B cell (primary cell): ENCODE measurements at regions not wholly inside any gene's neighbourhood (a gene's known extent, or its start where the extent isn't known, plus 50 kb on each side); places are given as distances from the start of the nearest gene placed in this dataset.
"Not testable (repeated sequence)": the region's sequence is repeated elsewhere in the genome, so short reads cannot be mapped to it uniquely, and the experiment has no call there.

Experiments
- ATAC-seq: fragments of 200-7000 bp; cut with Tn5 transposase; one replicate; pipeline ENCODE4 v1.10.0; 2021; ENCODE audit warnings: low read depth, mild to moderate bottlenecking, moderate number of reproducible peaks, moderate library complexity
- CTCF ChIA-PET: fragments of 350-600 bp; sonication (Branson Sonifier 250); formaldehyde crosslinking; loops from one replicate; lab custom pipeline; 2021; ENCODE audit warnings: antibody characterized with exemption, inconsistent platforms; lab: Charles Lee
- POLR2A ChIA-PET: fragments of 350-600 bp; sonication (Branson Sonifier 250); formaldehyde crosslinking; loops from one replicate; lab custom pipeline; 2021; ENCODE audit warnings: antibody characterized with exemption; lab: Charles Lee
- DNase-seq: peaks from one replicate; pipeline ENCODE4 v3.0.0; 2013
- H2AFZ ChIP-seq: 2 replicates; pipeline ENCODE4 v1.6.1; 2012; ENCODE audit warnings: mild to moderate bottlenecking, low read depth, low read length; ENCODE audit not compliant: insufficient read depth, poor library complexity, severe bottlenecking
- H3K27ac ChIP-seq, 2 donors: 1 replicate in 1 of 2; 2 replicates in 1 of 2; pipeline ENCODE4 v1.5.1; 2012 to 2013; ENCODE audit warnings: low read length in 2 of 2, mild to moderate bottlenecking in 2 of 2, moderate library complexity in 1 of 2
- H3K27me3 ChIP-seq, 4 experiments: fragments of 200-600 bp in 1 of 4; sonication (generic) in 1 of 4; replicated peaks in 1 of 4; 1 replicate in 2 of 4; 2 replicates in 2 of 4; pipeline versions ENCODE4 v1.6.1 to v1.7.0; 2013 to 2016; ENCODE audit warnings: low read length in 3 of 4, mild to moderate bottlenecking in 2 of 4, mixed read lengths in 1 of 4, moderate library complexity in 1 of 4; ENCODE audit not compliant: insufficient read depth in 4 of 4, control insufficient read depth in 3 of 4; ENCODE audit errors: control extremely low read depth in 1 of 4
- H3K36me3 ChIP-seq, 2 experiments: replicated peaks in 1 of 2; 1 replicate in 1 of 2; 2 replicates in 1 of 2; pipeline versions ENCODE4 v1.6.1 to v1.7.1; 2013; ENCODE audit warnings: low read length in 1 of 2; ENCODE audit not compliant: insufficient read depth in 2 of 2, control insufficient read depth in 1 of 2; ENCODE audit errors: control extremely low read depth in 1 of 2, extremely low read depth in 1 of 2
- H3K4me1 ChIP-seq, 2 donors: fragments of 200-600 bp in 1 of 2; sonication (generic) in 1 of 2; 1 replicate in 1 of 2; 2 replicates in 1 of 2; pipeline versions ENCODE4 v1.5.1 to v1.6.1; 2013 to 2017; ENCODE audit warnings: low read length in 2 of 2; ENCODE audit not compliant: control insufficient read depth in 2 of 2, insufficient read depth in 2 of 2
- H3K4me2 ChIP-seq: replicated peaks from 2 replicates; pipeline ENCODE3; 2012; ENCODE audit warnings: mild to moderate bottlenecking, low read depth, low read length; ENCODE audit not compliant: poor library complexity, severe bottlenecking
- H3K4me3 ChIP-seq, 5 experiments: fragments of 200-600 bp in 1 of 5; sonication (generic) in 1 of 5; 1 replicate in 3 of 5; 2 replicates in 2 of 5; pipeline versions ENCODE4 v1.5.1 to v1.7.0; 2011 to 2016; ENCODE audit warnings: low read length in 4 of 5, mild to moderate bottlenecking in 4 of 5, low read depth in 2 of 5, control low read depth in 1 of 5, moderate library complexity in 1 of 5; ENCODE audit not compliant: insufficient read depth in 1 of 5; ENCODE audit errors: control extremely low read depth in 1 of 5, extremely low read depth in 1 of 5
- H3K79me2 ChIP-seq: fragments of 200-600 bp; sonication (generic); one replicate; pipeline ENCODE4 v1.6.0; 2016; ENCODE audit warnings: low read length; ENCODE audit not compliant: control insufficient read depth, insufficient read depth
- H3K9ac ChIP-seq: fragments of 200-600 bp; sonication (generic); 2 replicates; pipeline ENCODE4 v1.6.1; 2017; ENCODE audit warnings: mild to moderate bottlenecking, low read length, moderate library complexity
- H3K9me3 ChIP-seq, 3 donors: one replicate each; pipeline versions ENCODE4 v1.6.1 to v1.7.1; 2013; ENCODE audit warnings: low read length in 2 of 3; ENCODE audit not compliant: control insufficient read depth in 2 of 3, insufficient read depth in 1 of 3; ENCODE audit errors: control extremely low read depth in 1 of 3
- H4K20me1 ChIP-seq: 2 replicates; pipeline ENCODE4 v1.6.0; 2012; ENCODE audit warnings: mild to moderate bottlenecking, low read length; ENCODE audit not compliant: insufficient read depth, control insufficient read depth, poor library complexity, severe bottlenecking
- H3K27ac Mint-ChIP-seq: one replicate; pipeline ENCODE4 v1.8.0; 2021; ENCODE audit warnings: mixed read lengths
- H3K27me3 Mint-ChIP-seq: one replicate; pipeline ENCODE4 v1.8.0; 2021; ENCODE audit warnings: mixed read lengths
- H3K4me1 Mint-ChIP-seq: one replicate; pipeline ENCODE4 v1.8.0; 2021; ENCODE audit warnings: mixed read lengths
- H3K4me3 Mint-ChIP-seq: one replicate; pipeline ENCODE4 v1.8.0; 2021; ENCODE audit warnings: mixed read lengths
- H3K9me3 Mint-ChIP-seq: one replicate; pipeline ENCODE4 v1.8.0; 2022; ENCODE audit warnings: mixed read lengths; ENCODE audit not compliant: insufficient read depth
- EZH2 ChIP-seq: IDR thresholded peaks from 2 replicates; pipeline ENCODE4 v1.6.1; 2012; ENCODE audit warnings: borderline replicate concordance, low read depth, mild to moderate bottlenecking, moderate library complexity, low read length; ENCODE audit not compliant: insufficient read depth, poor library complexity, severe bottlenecking
- WGBS: methylation state at CpG from one replicate; pipeline ENCODE4 v1.1.5; 2013; ENCODE audit warnings: missing lambda C conversion rate; ENCODE audit not compliant: insufficient coverage; 5-methylcytosine and 5-hydroxymethylcytosine counted together
- intact Hi-C: fragments of 100-400 bp; cut with micrococcal nuclease; formaldehyde crosslinking; loops from one replicate; pipeline ENCODE4 v1.10.0; 2022
- TF ChIP-seq, protein P1 (sequence below): fragments of 200-600 bp; IDR thresholded peaks from one replicate; pipeline ENCODE4 v1.8.0; 2022; ENCODE audit warnings: antibody characterized with exemption, mild to moderate bottlenecking

GRCh38 chr11:119567688-119568582, 145.0 kb upstream of the THY1 start:
- intact Hi-C loops, result no loop called here
- POLR2A ChIA-PET, result no interaction called here
- no peak for ATAC-seq
- Mint-ChIP-seq H3K9me3 (peaks cover 8% of the 10 kb centered on the region), H3K4me1 (no peaks in the 10 kb centered on the region), H3K4me3 (no peak overlapping the region), H3K27me3 (peaks cover 5% of the 10 kb centered on the region), H3K27ac (no peak overlapping the region)
- Histone ChIP-seq H3K9me3 (peaks cover 0 to 5% (median 0%) of the 10 kb centered on the region in 3 donors), H3K9ac (no peak overlapping the region), H3K4me1 (peaks cover 0 to 3% of the 10 kb centered on the region in 2 donors), H3K36me3 (no peaks in the 10 kb centered on the region), H2AFZ (no peak overlapping the region), H3K27ac (no peak overlapping the region), H3K4me3 (no peak overlapping the region), H4K20me1 (no peaks in the 10 kb centered on the region), H3K27me3 (no peaks in the 10 kb centered on the region), H3K79me2 (no peaks in the 10 kb centered on the region), H3K4me2 (no peak overlapping the region)
- TF ChIP-seq EZH2, result no peak
- TF ChIP-seq, protein P1, sequence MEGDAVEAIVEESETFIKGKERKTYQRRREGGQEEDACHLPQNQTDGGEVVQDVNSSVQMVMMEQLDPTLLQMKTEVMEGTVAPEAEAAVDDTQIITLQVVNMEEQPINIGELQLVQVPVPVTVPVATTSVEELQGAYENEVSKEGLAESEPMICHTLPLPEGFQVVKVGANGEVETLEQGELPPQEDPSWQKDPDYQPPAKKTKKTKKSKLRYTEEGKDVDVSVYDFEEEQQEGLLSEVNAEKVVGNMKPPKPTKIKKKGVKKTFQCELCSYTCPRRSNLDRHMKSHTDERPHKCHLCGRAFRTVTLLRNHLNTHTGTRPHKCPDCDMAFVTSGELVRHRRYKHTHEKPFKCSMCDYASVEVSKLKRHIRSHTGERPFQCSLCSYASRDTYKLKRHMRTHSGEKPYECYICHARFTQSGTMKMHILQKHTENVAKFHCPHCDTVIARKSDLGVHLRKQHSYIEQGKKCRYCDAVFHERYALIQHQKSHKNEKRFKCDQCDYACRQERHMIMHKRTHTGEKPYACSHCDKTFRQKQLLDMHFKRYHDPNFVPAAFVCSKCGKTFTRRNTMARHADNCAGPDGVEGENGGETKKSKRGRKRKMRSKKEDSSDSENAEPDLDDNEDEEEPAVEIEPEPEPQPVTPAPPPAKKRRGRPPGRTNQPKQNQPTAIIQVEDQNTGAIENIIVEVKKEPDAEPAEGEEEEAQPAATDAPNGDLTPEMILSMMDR, result no peak
- WGBS, result 70% methylated on average over 7 of the region's 9 CpGs
- CTCF ChIA-PET, result no interaction called here
- DNase-seq, result no peak

DNA sequence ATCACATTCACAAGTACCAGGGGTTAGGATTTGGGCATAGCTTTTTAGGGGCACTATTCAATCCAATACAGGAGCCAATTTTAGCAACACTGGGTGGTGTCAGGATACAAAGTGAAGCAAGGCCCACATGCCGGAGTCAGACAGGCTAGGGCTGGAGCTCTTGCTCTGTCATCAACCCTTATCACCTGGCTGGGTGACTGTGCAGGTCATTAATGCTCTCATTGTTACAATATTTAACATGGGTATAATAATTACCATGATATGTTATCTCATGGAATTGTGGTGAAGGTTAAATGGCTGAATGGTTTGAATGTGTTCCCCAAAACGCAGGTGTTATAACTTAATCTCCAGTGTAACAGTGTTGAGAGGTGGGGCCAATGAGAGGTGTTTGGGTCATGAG, 143.3 kb upstream of the THY1 start:
- H3K4me3 Mint-ChIP-seq, result no peak overlapping the region
- no peaks in the 10 kb centered on the region for H3K4me1 ChIP-seq
- ChIA-PET CTCF (no interaction called here), POLR2A (no interaction called here)
- no peak overlapping the region for H2AFZ ChIP-seq
- intact Hi-C loops, result no loop called here
- no peaks in the 10 kb centered on the region for H4K20me1 ChIP-seq
- ATAC-seq, result no peak
- peaks cover 12% of the 10 kb centered on the region for H3K9me3 Mint-ChIP-seq
- peaks cover 0 to 5% (median 0%) of the 10 kb centered on the region in 3 donors for H3K9me3 ChIP-seq
- no peaks in the 10 kb centered on the region for H3K79me2 ChIP-seq
- TF ChIP-seq, protein P1, result no peak
- TF ChIP-seq EZH2, result no peak
- H3K27ac ChIP-seq, result no peak overlapping the region
- H3K27me3 Mint-ChIP-seq, result peaks cover 19% of the 10 kb centered on the region
- no peak overlapping the region for H3K27ac Mint-ChIP-seq
- no peak for DNase-seq
- no peaks in the 10 kb centered on the region for H3K4me1 Mint-ChIP-seq
- no peaks in the 10 kb centered on the region for H3K36me3 ChIP-seq
- H3K4me2 ChIP-seq, result no peak overlapping the region
- H3K9ac ChIP-seq, result no peak overlapping the region
- no peaks in the 10 kb centered on the region for H3K27me3 ChIP-seq
- no peak overlapping the region for H3K4me3 ChIP-seq
- 80% methylated on average over 1 of the region's 2 CpGs for WGBS

GRCh38 chr11:119565693-119566092, 142.7 kb upstream of the THY1 start:
- H3K79me2 ChIP-seq, H3K4me3 Mint-ChIP-seq, DNase-seq, intact Hi-C loops, H2AFZ ChIP-seq, H4K20me1 ChIP-seq, H3K9ac ChIP-seq, H3K36me3 ChIP-seq, H3K9me3 ChIP-seq, H3K27me3 ChIP-seq, H3K4me3 ChIP-seq, POLR2A ChIA-PET, ATAC-seq, H3K27ac Mint-ChIP-seq, H3K4me1 ChIP-seq, H3K27ac ChIP-seq, H3K4me1 Mint-ChIP-seq, H3K4me2 ChIP-seq, CTCF ChIA-PET: not testable (repeated sequence)
- H3K27me3 Mint-ChIP-seq, result peaks cover 19% of the 10 kb centered on the region
- H3K9me3 Mint-ChIP-seq, result peaks cover 12% of the 10 kb centered on the region
